HG03025 (cell line): ENCODE measurements at regions not wholly inside any gene's neighbourhood (a gene's known extent, or its start where the extent isn't known, plus 50 kb on each side); places are given as distances from the start of the nearest gene placed in this dataset.

Experiments
- ATAC-seq: cut with Tn5 transposase; IDR thresholded peaks from one replicate; pipeline ENCODE4 v1.9.1; 2021; ENCODE audit warnings: mild to moderate bottlenecking, moderate library complexity; ENCODE audit not compliant: unreplicated experiment, low FRiP score

GRCh38 chr2:51706220-51706619, 674.3 kb upstream of the NRXN1 start:
- no peak for ATAC-seq

GRCh38 chr2:51705417-51705816, 673.5 kb upstream of the NRXN1 start:
- ATAC-seq = no peak

- ATAC-seq = no peak
Measured at GRCh38 chr2:51698021-51698420, 666.1 kb upstream of the NRXN1 start.

- ATAC-seq = no peak
Measured at GRCh38 chr2:51697095-51697494, 665.2 kb upstream of the NRXN1 start.

GRCh38 chr2:51695531-51695930, 663.6 kb upstream of the NRXN1 start:
- no peak for ATAC-seq

GRCh38 chr2:51693640-51694039, 661.7 kb upstream of the NRXN1 start:
- ATAC-seq = no peak

- ATAC-seq = no peak
Measured at GRCh38 chr2:51681854-51682253, 649.9 kb upstream of the NRXN1 start.

GRCh38 chr2:51673628-51674027, 641.7 kb upstream of the NRXN1 start:
- ATAC-seq = no peak

GRCh38 chr2:51667679-51668078, 635.7 kb upstream of the NRXN1 start:
- no peak for ATAC-seq

- no peak for ATAC-seq
Measured at GRCh38 chr2:51662187-51662586, 630.3 kb upstream of the NRXN1 start.

GRCh38 chr2:51657849-51658248, 625.9 kb upstream of the NRXN1 start:
- no peak for ATAC-seq

GRCh38 chr2:51650769-51651168, 618.8 kb upstream of the NRXN1 start:
- ATAC-seq = no peak

GRCh38 chr2:51649366-51649765, 617.4 kb upstream of the NRXN1 start:
- no peak for ATAC-seq

GRCh38 chr2:51638811-51639210, 606.9 kb upstream of the NRXN1 start:
- no peak for ATAC-seq

GRCh38 chr2:51633073-51633472, 601.1 kb upstream of the NRXN1 start:
- ATAC-seq = no peak

- no peak for ATAC-seq
Measured at GRCh38 chr2:51629406-51629805, 597.5 kb upstream of the NRXN1 start.

GRCh38 chr2:51628917-51629316, 597.0 kb upstream of the NRXN1 start:
- ATAC-seq = no peak

GRCh38 chr2:51624995-51625394, 593.1 kb upstream of the NRXN1 start:
- no peak for ATAC-seq

- no peak for ATAC-seq
Measured at GRCh38 chr2:51620796-51621195, 588.9 kb upstream of the NRXN1 start.

- no peak for ATAC-seq
Measured at GRCh38 chr2:51619961-51620360, 588.0 kb upstream of the NRXN1 start.

GRCh38 chr2:51612387-51612786, 580.5 kb upstream of the NRXN1 start:
- ATAC-seq = no peak

GRCh38 chr2:51601706-51602105, 569.8 kb upstream of the NRXN1 start:
- ATAC-seq = no peak

GRCh38 chr2:51597086-51597485, 565.2 kb upstream of the NRXN1 start:
- ATAC-seq = no peak
